IMR-90 (cell line): ENCODE measurements at regions not wholly inside any gene's neighbourhood (a gene's known extent, or its start where the extent isn't known, plus 50 kb on each side); places are given as distances from the start of the nearest gene placed in this dataset.

Experiments
- ATAC-seq: fragments of 200-7000 bp; cut with Tn5 transposase; 2 replicates; pipeline ENCODE4 v1.9.1; 2020; ENCODE audit warnings: low read depth, mild to moderate bottlenecking, moderate library complexity
- BruUV-seq: library from RNA; stranded (reverse); fragments of 400-500 nt; replicated peaks from 2 replicates; lab custom pipeline; 2021; lab: Mats Ljungman, UMichigan
- CTCF ChIA-PET: fragments of 300-600 bp; formaldehyde crosslinking; extraction: SDS; loops from one replicate; lab custom pipeline; 2021; ENCODE audit warnings: antibody characterized with exemption; lab: Yijun Ruan, JAX
- POLR2A ChIA-PET: fragments of 300-600 bp; sonication (Branson Sonifier 250); formaldehyde crosslinking; loops from one replicate; lab custom pipeline; 2022; ENCODE audit warnings: antibody characterized with exemption; ENCODE audit not compliant: unreplicated experiment; lab: Charles Lee
- DNase-seq: peaks from one replicate; pipeline ENCODE4 v3.0.0; 2013
- H2AFZ ChIP-seq: replicated peaks from 2 replicates; pipeline ENCODE3; 2013; ENCODE audit warnings: low read length, mild to moderate bottlenecking; ENCODE audit not compliant: poor library complexity
- H2AK5ac ChIP-seq: 2 replicates; pipeline ENCODE4 v1.6.1; 2013; ENCODE audit warnings: low read depth, low read length, inconsistent platforms
- H2AK9ac ChIP-seq: replicated peaks from 2 replicates; pipeline ENCODE3; 2013; ENCODE audit warnings: mild to moderate bottlenecking, low read depth, low read length, moderate library complexity; ENCODE audit not compliant: poor library complexity
- H2BK120ac ChIP-seq: 2 replicates; pipeline ENCODE4 v1.6.1; 2013; ENCODE audit warnings: low read depth, low read length, inconsistent platforms
- H2BK15ac ChIP-seq: 3 replicates; pipeline ENCODE4 v1.6.1; 2013; ENCODE audit warnings: low read depth, low read length, inconsistent platforms
- H2BK20ac ChIP-seq: 2 replicates; pipeline ENCODE4 v1.6.1; 2013; ENCODE audit warnings: low read depth, mild to moderate bottlenecking, inconsistent platforms, low read length, moderate library complexity
- H2BK5ac ChIP-seq: 2 replicates; pipeline ENCODE4 v1.6.1; 2013; ENCODE audit warnings: mild to moderate bottlenecking, low read depth, low read length, inconsistent platforms; ENCODE audit not compliant: poor library complexity, severe bottlenecking
- H3K14ac ChIP-seq: replicated peaks from 2 replicates; pipeline ENCODE4 v1.6.1; 2013; ENCODE audit warnings: low read depth, low read length, inconsistent platforms
- H3K18ac ChIP-seq: 2 replicates; pipeline ENCODE4 v1.6.1; 2013; ENCODE audit warnings: low read depth, low read length, control low read depth
- H3K23ac ChIP-seq: 2 replicates; pipeline ENCODE4 v1.6.1; 2013; ENCODE audit warnings: low read depth, low read length, inconsistent platforms
- H3K27ac ChIP-seq: 2 replicates; pipeline ENCODE4 v1.5.1; 2013; ENCODE audit warnings: mild to moderate bottlenecking, control low read depth, low read length; ENCODE audit not compliant: insufficient read depth
- H3K27me3 ChIP-seq: 2 replicates; pipeline ENCODE4 v1.6.1; 2013; ENCODE audit warnings: low read length; ENCODE audit not compliant: control insufficient read depth, insufficient read depth
- H3K36me3 ChIP-seq: 2 replicates; pipeline ENCODE4 v1.6.1; 2013; ENCODE audit warnings: low read length, mixed read lengths; ENCODE audit not compliant: control insufficient read depth, insufficient read depth
- H3K4ac ChIP-seq: 2 replicates; pipeline ENCODE4 v1.6.1; 2013; ENCODE audit warnings: low read depth, low read length, inconsistent platforms
- H3K4me1 ChIP-seq: 2 replicates; pipeline ENCODE4 v1.6.1; 2013; ENCODE audit warnings: low read length, mixed read lengths; ENCODE audit not compliant: control insufficient read depth, insufficient read depth
- H3K4me2 ChIP-seq: 2 replicates; pipeline ENCODE4 v1.6.1; 2013; ENCODE audit warnings: low read depth, mild to moderate bottlenecking, control low read depth, low read length, moderate library complexity
- H3K4me3 ChIP-seq: 2 replicates; pipeline ENCODE4 v1.5.1; 2013; ENCODE audit warnings: low read depth, mild to moderate bottlenecking, control low read depth, low read length, moderate library complexity; ENCODE audit not compliant: insufficient read depth
- H3K56ac ChIP-seq: 2 replicates; pipeline ENCODE4 v1.6.1; 2013; ENCODE audit warnings: low read length, inconsistent platforms; ENCODE audit not compliant: insufficient read depth; ENCODE audit errors: extremely low read depth
- H3K79me1 ChIP-seq, 2 experiments: 2 replicates each; pipeline ENCODE4 v1.6.1; 2013; ENCODE audit warnings: low read length in 2 of 2, inconsistent platforms in 1 of 2, low read depth in 1 of 2
- H3K9ac ChIP-seq: 2 replicates; pipeline ENCODE4 v1.6.1; 2013; ENCODE audit warnings: low read depth, low read length, control low read depth
- H3K9me1 ChIP-seq: 2 replicates; pipeline ENCODE4 v1.6.1; 2013; ENCODE audit warnings: low read length, inconsistent platforms; ENCODE audit not compliant: insufficient read depth
- H3K9me3 ChIP-seq: 2 replicates; pipeline ENCODE4 v1.6.1; 2013; ENCODE audit warnings: low read length; ENCODE audit not compliant: control insufficient read depth, insufficient read depth
- H4K20me1 ChIP-seq: 2 replicates; pipeline ENCODE4 v1.6.1; 2013; ENCODE audit warnings: low read length, inconsistent platforms; ENCODE audit not compliant: insufficient read depth
- H4K5ac ChIP-seq: 2 replicates; pipeline ENCODE4 v1.6.1; 2013; ENCODE audit warnings: mild to moderate bottlenecking, low read depth, low read length, control low read depth
- H4K8ac ChIP-seq, 2 experiments: 2 replicates each; pipeline ENCODE4 v1.6.1; 2013; ENCODE audit warnings: low read depth in 2 of 2, low read length in 2 of 2, control low read depth in 1 of 2, inconsistent platforms in 1 of 2
- H4K91ac ChIP-seq: 2 replicates; pipeline ENCODE4 v1.6.1; 2013; ENCODE audit warnings: low read depth, low read length, inconsistent platforms; ENCODE audit not compliant: insufficient read depth
- CEBPB ChIP-seq: IDR thresholded peaks from 2 replicates; pipeline ENCODE4 v1.6.1; 2012; ENCODE audit warnings: low read depth, low read length, improper control_type of control experiment
- CTCF ChIP-seq: conservative IDR thresholded peaks from 2 replicates; pipeline ENCODE4 v1.5.1; 2012; ENCODE audit warnings: mild to moderate bottlenecking, low read depth, low read length, improper control_type of control experiment
- FOS ChIP-seq: fragments of 150-350 bp; IDR thresholded peaks from 2 replicates; pipeline ENCODE4 v1.6.1; 2016; ENCODE audit warnings: low read depth, low read length
- MAFK ChIP-seq: IDR thresholded peaks from 2 replicates; pipeline ENCODE4 v1.6.1; 2012; ENCODE audit warnings: low read depth, low read length, improper control_type of control experiment
- MAZ ChIP-seq: IDR thresholded peaks from 2 replicates; pipeline ENCODE4 v1.6.1; 2012; ENCODE audit warnings: low read depth, mild to moderate bottlenecking, low read length, improper control_type of control experiment, moderate library complexity, borderline replicate concordance
- POLR2A ChIP-seq: IDR thresholded peaks from 2 replicates; pipeline ENCODE4 v1.6.1; 2012; ENCODE audit warnings: mild to moderate bottlenecking, low read depth, low read length
- RCOR1 ChIP-seq: IDR thresholded peaks from 2 replicates; pipeline ENCODE4 v1.6.1; 2012; ENCODE audit warnings: mild to moderate bottlenecking, low read length, improper control_type of control experiment; ENCODE audit not compliant: insufficient replicate concordance
- RFX5 ChIP-seq: IDR thresholded peaks from 2 replicates; pipeline ENCODE4 v1.8.0; 2012; ENCODE audit warnings: low read depth, mild to moderate bottlenecking, low read length, moderate library complexity
- SMC3 ChIP-seq: fragments of 150-350 bp; IDR thresholded peaks from 2 replicates; pipeline ENCODE4 v1.6.1; 2016; ENCODE audit warnings: low read depth, mild to moderate bottlenecking, antibody characterized with exemption, low read length, moderate library complexity
- WGBS, 2 experiments: methylation state at CpG; one replicate each; pipeline versions ENCODE4 v1.1.5 to v1.1.7; 2013; ENCODE audit warnings: missing lambda C conversion rate in 2 of 2; ENCODE audit not compliant: insufficient read length in 1 of 2; ENCODE audit errors: extremely low coverage in 2 of 2; 5-methylcytosine and 5-hydroxymethylcytosine counted together
- dilution Hi-C: fragments of 300-500 bp; cut with HindIII; formaldehyde crosslinking; loops from one replicate; pipeline ENCODE4 v1.14.3; 2018; ENCODE audit warnings: low sequenced_read_pairs; ENCODE audit not compliant: unreplicated experiment
- in situ Hi-C: fragments of 300-500 bp; cut with MboI; formaldehyde crosslinking; loops from 3 replicates; pipeline ENCODE4 v1.14.3; 2019; ENCODE audit warnings: low sequenced_read_pairs, inconsistent platforms, mixed read lengths
- intact Hi-C: fragments of 100-400 bp; cut with micrococcal nuclease; formaldehyde crosslinking; loops from 2 replicates; pipeline ENCODE4 v1.10.0; 2022

- H3K9me1 ChIP-seq, result no peaks in the 10 kb centered on the region
- dilution Hi-C loops (no loop called here), intact Hi-C loops (no loop called here), in situ Hi-C loops (no loop called here)
- H2AK9ac ChIP-seq, result no peak overlapping the region
- no peak overlapping the region for H3K18ac ChIP-seq
- H4K5ac ChIP-seq, result no peak overlapping the region
- H3K23ac ChIP-seq, result no peak overlapping the region
- no TSS peak for BruUV-seq
- no peaks in the 10 kb centered on the region for H3K27me3 ChIP-seq
- no CpG with 5 or more reads among the region's 1 CpG for WGBS, 2 experiments
- H2BK5ac ChIP-seq, result no peak overlapping the region
- ATAC-seq (no peak), DNase-seq (no peak)
- H3K79me1 ChIP-seq, result no peaks in the 10 kb centered on the region
- H2BK20ac ChIP-seq, result no peak overlapping the region
- CTCF ChIA-PET, result no interaction called here
- H3K9ac ChIP-seq, result no peak overlapping the region
- H4K8ac ChIP-seq, result no peak overlapping the region
- H3K4me3 ChIP-seq, result no peak overlapping the region
- no peak overlapping the region for H3K14ac ChIP-seq
- H2BK15ac ChIP-seq, result no peak overlapping the region
- no peak overlapping the region for H3K4ac ChIP-seq
- POLR2A ChIA-PET, result no interaction called here
- H2BK120ac ChIP-seq, result no peak overlapping the region
- no peak overlapping the region for H3K56ac ChIP-seq
- no peak overlapping the region for H3K27ac ChIP-seq
- H3K9me3 ChIP-seq, result no peaks in the 10 kb centered on the region
- no peak overlapping the region for H2AFZ ChIP-seq
- no peaks in the 10 kb centered on the region for H3K36me3 ChIP-seq
- no peak overlapping the region for H4K91ac ChIP-seq
- TF ChIP-seq MAZ (no peak), RCOR1 (no peak), SMC3 (no peak), CTCF (no peak), RFX5 (no peak), FOS (no peak), MAFK (no peak), POLR2A (no peak), CEBPB (no peak)
- no peaks in the 10 kb centered on the region for H4K20me1 ChIP-seq
- H3K4me1 ChIP-seq, result no peaks in the 10 kb centered on the region
- H3K4me2 ChIP-seq, result no peak overlapping the region
- no peak overlapping the region for H2AK5ac ChIP-seq
Measured at GRCh38 chr9:100784755-100785154, 206.9 kb downstream of the CAVIN4 start.
